ENCODE measurements at regions not wholly inside any gene's neighbourhood (a gene's known extent, or its start where the extent isn't known, plus 50 kb on each side); places are given as distances from the start of the nearest gene placed in this dataset.

GRCh38 chr1:208682664-208683013, 438.5 kb upstream of the PLXNA2 start:
- TF ChIP-seq HDGF (IDR thresholded peaks at IDR 0.05; ENCODE audit: borderline replicate concordance) (no peak), SP1 (IDR thresholded peaks at IDR 0.05) (no peak), NFRKB (IDR thresholded peaks at IDR 0.05) (no peak), FOXM1 (IDR thresholded peaks at IDR 0.05; ENCODE audit: borderline replicate concordance) (no peak), FOXK2 (IDR thresholded peaks at IDR 0.05) (no peak), BHLHE40 (IDR thresholded peaks at IDR 0.05; ENCODE audit: borderline replicate concordance) (no peak)
